Mammary epithelial cell (primary cell): ENCODE measurements at regions not wholly inside any gene's neighbourhood (a gene's known extent, or its start where the extent isn't known, plus 50 kb on each side); places are given as distances from the start of the nearest gene placed in this dataset.
"Not testable (repeated sequence)": the region's sequence is repeated elsewhere in the genome, so short reads cannot be mapped to it uniquely, and the experiment has no call there.

Experiments used
- EZH2 ChIP-seq: IDR thresholded peaks from 2 replicates; pipeline ENCODE4 v1.6.1; 2012; ENCODE audit warnings: low read length, inconsistent platforms, borderline replicate concordance
- TF ChIP-seq, protein P1 (sequence below), 2 donors: IDR thresholded peaks in 1 of 2; conservative IDR thresholded peaks in 1 of 2; 2 replicates each; pipeline ENCODE4 v1.5.1; 2011 to 2012; ENCODE audit warnings: inconsistent platforms in 2 of 2, low read length in 2 of 2, mild to moderate bottlenecking in 2 of 2, control low read depth in 1 of 2, low read depth in 1 of 2; ENCODE audit not compliant: insufficient read depth in 1 of 2; ENCODE audit errors: extremely low read depth in 1 of 2

DNA sequence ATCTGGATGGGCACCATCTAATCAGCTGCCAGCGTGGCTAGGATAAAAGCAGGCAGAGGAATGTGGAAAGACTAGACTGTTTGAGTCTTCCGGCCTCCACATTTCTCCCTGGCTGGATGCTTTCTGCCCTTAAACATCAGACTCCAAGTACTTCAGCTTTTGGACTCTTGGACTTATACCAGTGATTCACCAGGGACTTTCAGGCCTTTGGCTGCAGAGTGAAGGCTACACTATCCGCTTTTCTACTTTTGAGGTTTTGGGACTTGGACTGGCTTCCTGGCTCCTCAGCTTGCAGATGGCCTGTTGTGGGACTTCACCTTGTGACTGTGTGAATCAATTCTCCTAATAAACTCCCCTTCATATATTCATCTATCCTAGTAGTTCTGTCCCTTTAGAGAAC is 88.5 kb upstream of the NEGR1 start:
- TF ChIP-seq, protein P1, sequence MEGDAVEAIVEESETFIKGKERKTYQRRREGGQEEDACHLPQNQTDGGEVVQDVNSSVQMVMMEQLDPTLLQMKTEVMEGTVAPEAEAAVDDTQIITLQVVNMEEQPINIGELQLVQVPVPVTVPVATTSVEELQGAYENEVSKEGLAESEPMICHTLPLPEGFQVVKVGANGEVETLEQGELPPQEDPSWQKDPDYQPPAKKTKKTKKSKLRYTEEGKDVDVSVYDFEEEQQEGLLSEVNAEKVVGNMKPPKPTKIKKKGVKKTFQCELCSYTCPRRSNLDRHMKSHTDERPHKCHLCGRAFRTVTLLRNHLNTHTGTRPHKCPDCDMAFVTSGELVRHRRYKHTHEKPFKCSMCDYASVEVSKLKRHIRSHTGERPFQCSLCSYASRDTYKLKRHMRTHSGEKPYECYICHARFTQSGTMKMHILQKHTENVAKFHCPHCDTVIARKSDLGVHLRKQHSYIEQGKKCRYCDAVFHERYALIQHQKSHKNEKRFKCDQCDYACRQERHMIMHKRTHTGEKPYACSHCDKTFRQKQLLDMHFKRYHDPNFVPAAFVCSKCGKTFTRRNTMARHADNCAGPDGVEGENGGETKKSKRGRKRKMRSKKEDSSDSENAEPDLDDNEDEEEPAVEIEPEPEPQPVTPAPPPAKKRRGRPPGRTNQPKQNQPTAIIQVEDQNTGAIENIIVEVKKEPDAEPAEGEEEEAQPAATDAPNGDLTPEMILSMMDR (conservative IDR thresholded peaks at IDR 0.05 in 1 of 2, IDR thresholded peaks at IDR 0.05 in 1 of 2; ENCODE audit: extremely low read depth in 1 of 2, insufficient read depth in 1 of 2, low read depth in 1 of 2, low read length in 2 of 2): not testable (repeated sequence)
- not testable (repeated sequence) for TF ChIP-seq EZH2
